A549 (cell line): ENCODE measurements at regions not wholly inside any gene's neighbourhood (a gene's known extent, or its start where the extent isn't known, plus 50 kb on each side); places are given as distances from the start of the nearest gene placed in this dataset.

ENCODE experiments used
- ATAC-seq, 2 experiments: fragments of 200-7000 bp in 1 of 2; fragments of >200 bp in 1 of 2; cut with Nextera tagmentation in 1 of 2; cut with Tn5 transposase in 1 of 2; 3 replicates each; pipeline versions ENCODE4 v1.8.0 to v1.9.1; 2018 to 2020; ENCODE audit warnings: mild to moderate bottlenecking in 1 of 2, moderate library complexity in 1 of 2
- CTCF ChIA-PET: fragments of 300-600 bp; sonication (Branson Sonifier 250); formaldehyde crosslinking; extraction: SDS; loops from one replicate; lab custom pipeline; 2021; ENCODE audit warnings: antibody characterized with exemption, inconsistent platforms; lab: Yijun Ruan, JAX
- POLR2A ChIA-PET: fragments of 350-600 bp; formaldehyde crosslinking; extraction: SDS; loops from one replicate; lab custom pipeline; 2021; ENCODE audit warnings: antibody characterized with exemption, inconsistent platforms; lab: Yijun Ruan, JAX
- DNase-seq, 2 experiments: peaks; one replicate each; pipeline versions ENCODE4 v3.0.0 to v3.0.0-alpha.2; 2011 to 2016; ENCODE audit warnings: low read depth in 1 of 2, low spot score in 1 of 2
- FAIRE-seq: peaks from 2 replicates; lab custom pipeline; 2011; peaks lifted over from hg19 to GRCh38; lab: Jason Lieb, UNC
- H3K27ac ChIP-seq, 2 experiments: fragments of >200 bp; sonication (Bioruptor Twin); formaldehyde crosslinking; 3 replicates each; pipeline ENCODE4 v1.5.1; 2016 to 2017
- H3K4me1 ChIP-seq: fragments of >200 bp; sonication (Bioruptor Twin); formaldehyde crosslinking; 3 replicates; pipeline ENCODE4 v1.6.1; 2016
- H3K4me2 ChIP-seq: fragments of >200 bp; sonication (Bioruptor Twin); formaldehyde crosslinking; 3 replicates; pipeline ENCODE4 v1.6.1; 2016
- H3K4me3 ChIP-seq: fragments of >200 bp; sonication (Bioruptor Twin); formaldehyde crosslinking; 3 replicates; pipeline ENCODE4 v1.5.1; 2016
- H3K9me3 ChIP-seq: fragments of >200 bp; sonication (Bioruptor Twin); formaldehyde crosslinking; 3 replicates; pipeline ENCODE4 v1.6.1; 2016
- CBX8 ChIP-seq: fragments of 200-600 bp; sonication (generic); IDR thresholded peaks from 2 replicates; pipeline ENCODE4 v1.6.1; 2016
- CHD2 ChIP-seq: fragments of 150-350 bp; IDR thresholded peaks from 2 replicates; pipeline ENCODE4 v1.6.1; 2014; ENCODE audit warnings: low read length; ENCODE audit not compliant: partially characterized antibody
- EHF ChIP-seq: fragments of 250-450 bp; sonication (Bioruptor Pico); IDR thresholded peaks from 2 replicates; pipeline ENCODE4 v1.5.0; 2020; ENCODE audit warnings: mild to moderate bottlenecking
- ESRRA ChIP-seq: fragments of 150-350 bp; IDR thresholded peaks from 2 replicates; pipeline ENCODE4 v1.6.1; 2014; ENCODE audit warnings: mild to moderate bottlenecking, low read length, borderline replicate concordance
- FOSB ChIP-seq: fragments of 250-450 bp; sonication (Bioruptor Pico); IDR thresholded peaks from 2 replicates; pipeline ENCODE4 v1.5.0; 2020; ENCODE audit warnings: mild to moderate bottlenecking, moderate library complexity
- GATA3 ChIP-seq: IDR thresholded peaks from 2 replicates; pipeline ENCODE4 v1.6.1; 2012; ENCODE audit warnings: borderline replicate concordance
- HEYL ChIP-seq: fragments of 250-450 bp; sonication (Bioruptor Pico); IDR thresholded peaks from 2 replicates; pipeline ENCODE4 v1.8.0; 2021; ENCODE audit warnings: mild to moderate bottlenecking, moderate library complexity
- KDM1A ChIP-seq: fragments of 200-600 bp; sonication (generic); IDR thresholded peaks from 2 replicates; pipeline ENCODE4 v1.6.1; 2016; ENCODE audit warnings: low read depth, mild to moderate bottlenecking
- MAFK ChIP-seq: fragments of 450-650 bp; IDR thresholded peaks from 2 replicates; pipeline ENCODE4 v1.6.1; 2014; ENCODE audit not compliant: partially characterized antibody
- MAZ ChIP-seq: fragments of 150-350 bp; IDR thresholded peaks from 2 replicates; pipeline ENCODE4 v1.6.1; 2014; ENCODE audit warnings: antibody characterized with exemption, low read depth, low read length, borderline replicate concordance
- NPAS2 ChIP-seq: fragments of 250-450 bp; sonication (Bioruptor Pico); IDR thresholded peaks from 2 replicates; pipeline ENCODE4 v1.8.0; 2022; ENCODE audit warnings: mild to moderate bottlenecking, moderate library complexity, borderline replicate concordance
- NR3C1 ChIP-seq: fragments of >200 bp; sonication (Bioruptor Twin); formaldehyde crosslinking; IDR thresholded peaks from 3 replicates; pipeline ENCODE4 v1.6.1; 2017
- POLR2AphosphoS2 ChIP-seq: conservative IDR thresholded peaks from 2 replicates; pipeline ENCODE4 v1.6.1; 2012; ENCODE audit warnings: low read length, improper control_type of control experiment, inconsistent platforms
- RAD21 ChIP-seq, 2 experiments: fragments of >200 bp in 1 of 2; sonication (Bioruptor Twin) in 1 of 2; formaldehyde crosslinking in 1 of 2; IDR thresholded peaks in 1 of 2; conservative IDR thresholded peaks in 1 of 2; 2 replicates in 1 of 2; 3 replicates in 1 of 2; pipeline ENCODE4 v1.6.1; 2012 to 2018; ENCODE audit warnings: inconsistent platforms in 1 of 2
- RARB ChIP-seq: fragments of 250-450 bp; sonication (Bioruptor Pico); IDR thresholded peaks from 2 replicates; pipeline ENCODE4 v1.8.0; 2021; ENCODE audit warnings: mild to moderate bottlenecking, moderate library complexity
- REST ChIP-seq: fragments of 200-600 bp; sonication (generic); IDR thresholded peaks from 2 replicates; pipeline ENCODE4 v1.6.1; 2016; ENCODE audit warnings: antibody characterized with exemption, mild to moderate bottlenecking, moderate library complexity
- RNF2 ChIP-seq: fragments of 200-600 bp; sonication (generic); IDR thresholded peaks from 2 replicates; pipeline ENCODE4 v1.6.1; 2016; ENCODE audit warnings: low read depth, mild to moderate bottlenecking, antibody characterized with exemption, moderate library complexity, borderline replicate concordance
- TP53 ChIP-seq: fragments of 250-450 bp; sonication (Bioruptor Pico); IDR thresholded peaks from 2 replicates; pipeline ENCODE4 v1.5.0; 2021; ENCODE audit warnings: mild to moderate bottlenecking, moderate library complexity
- ZNF302 ChIP-seq: fragments of 250-450 bp; sonication (Bioruptor Pico); IDR thresholded peaks from 2 replicates; pipeline ENCODE4 v1.9.0; 2021; ENCODE audit warnings: inconsistent platforms, mild to moderate bottlenecking, moderate library complexity
- WGBS: methylation state at CpG from one replicate; pipeline ENCODE4 v1.1.6; 2017; ENCODE audit errors: missing lambda C conversion rate; 5-methylcytosine and 5-hydroxymethylcytosine counted together
- TF ChIP-seq, protein P1 (sequence below): fragments of 150-350 bp; IDR thresholded peaks from 2 replicates; pipeline ENCODE4 v1.6.1; 2014; ENCODE audit warnings: low read depth, mild to moderate bottlenecking, low read length
- TF ChIP-seq, protein P2 (sequence below): IDR thresholded peaks from 2 replicates; pipeline ENCODE4 v1.6.1; 2012

- Histone ChIP-seq H3K4me2 (no peak overlapping the region), H3K27ac (no peak overlapping the region), H3K9me3 (no peaks in the 10 kb centered on the region), H3K4me3 (no peak overlapping the region), H3K4me1 (peaks cover 8% of the 10 kb centered on the region; the same call in 1 of the 3 replicates)
- ATAC-seq (no peak), DNase-seq (no peak), FAIRE-seq (no peak)
- no peak for TF ChIP-seq TP53 (CRISPR knock-in tag)
- TF ChIP-seq RARB (CRISPR knock-in tag) = no peak
- TF ChIP-seq KDM1A = no peak
- no peak for TF ChIP-seq CHD2
- TF ChIP-seq MAZ = no peak
- TF ChIP-seq, protein P1, sequence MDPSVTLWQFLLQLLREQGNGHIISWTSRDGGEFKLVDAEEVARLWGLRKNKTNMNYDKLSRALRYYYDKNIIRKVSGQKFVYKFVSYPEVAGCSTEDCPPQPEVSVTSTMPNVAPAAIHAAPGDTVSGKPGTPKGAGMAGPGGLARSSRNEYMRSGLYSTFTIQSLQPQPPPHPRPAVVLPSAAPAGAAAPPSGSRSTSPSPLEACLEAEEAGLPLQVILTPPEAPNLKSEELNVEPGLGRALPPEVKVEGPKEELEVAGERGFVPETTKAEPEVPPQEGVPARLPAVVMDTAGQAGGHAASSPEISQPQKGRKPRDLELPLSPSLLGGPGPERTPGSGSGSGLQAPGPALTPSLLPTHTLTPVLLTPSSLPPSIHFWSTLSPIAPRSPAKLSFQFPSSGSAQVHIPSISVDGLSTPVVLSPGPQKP = no peak
- no peak for TF ChIP-seq REST
- TF ChIP-seq POLR2AphosphoS2 = no peak
- TF ChIP-seq MAFK = no peak
- no peak for TF ChIP-seq NPAS2
- no peak for TF ChIP-seq EHF
- TF ChIP-seq RNF2 = no peak
- TF ChIP-seq NR3C1 = no peak
- no peak for TF ChIP-seq ESRRA
- no peak for TF ChIP-seq ZNF302 (CRISPR knock-in tag)
- TF ChIP-seq CBX8 = no peak
- TF ChIP-seq, protein P2, sequence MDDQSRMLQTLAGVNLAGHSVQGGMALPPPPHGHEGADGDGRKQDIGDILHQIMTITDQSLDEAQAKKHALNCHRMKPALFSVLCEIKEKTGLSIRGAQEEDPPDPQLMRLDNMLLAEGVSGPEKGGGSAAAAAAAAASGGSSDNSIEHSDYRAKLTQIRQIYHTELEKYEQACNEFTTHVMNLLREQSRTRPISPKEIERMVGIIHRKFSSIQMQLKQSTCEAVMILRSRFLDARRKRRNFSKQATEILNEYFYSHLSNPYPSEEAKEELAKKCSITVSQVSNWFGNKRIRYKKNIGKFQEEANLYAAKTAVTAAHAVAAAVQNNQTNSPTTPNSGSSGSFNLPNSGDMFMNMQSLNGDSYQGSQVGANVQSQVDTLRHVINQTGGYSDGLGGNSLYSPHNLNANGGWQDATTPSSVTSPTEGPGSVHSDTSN = no peak
- 81% methylated on average over 8 of the region's 8 CpGs for WGBS
- ChIA-PET POLR2A (no interaction called here), CTCF (interaction anchor here (1.8 kb wide), 1 partner anchor 12 kb away, joined by 3 read pairs; no protein-coding TSS in a partner anchor)
Measured at GRCh38 chr9:107931071-107931715, 441.6 kb upstream of the KLF4 start.

DNA sequence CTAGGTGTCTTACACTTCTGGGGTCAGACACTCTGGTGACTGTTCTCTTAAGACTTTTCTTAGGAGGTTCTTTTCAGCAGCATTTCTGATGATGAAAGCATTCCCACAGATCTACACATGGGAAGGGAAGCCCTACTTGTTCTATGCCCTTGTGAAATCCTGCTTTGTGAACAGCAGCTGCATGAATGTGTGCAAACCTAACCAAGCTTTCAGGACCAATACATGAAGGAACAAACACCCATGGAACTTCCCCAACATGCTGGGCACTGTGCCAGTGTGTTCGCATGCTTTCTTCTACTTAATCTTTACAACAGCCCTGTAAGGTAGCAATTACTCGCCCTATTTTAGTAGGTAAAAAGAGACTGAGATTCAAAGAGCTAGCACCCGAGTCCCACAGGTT is 439.9 kb upstream of the KLF4 start:
- H3K4me2 ChIP-seq = no peak overlapping the region
- ChIA-PET POLR2A (no interaction called here), CTCF (interaction anchor here (0.9 to 1.3 kb wide), 3 partner anchors 13 to 507 kb away, joined by 3 to 4 read pairs (median 3); no protein-coding TSS in a partner anchor)
- DNase-seq (no peak), ATAC-seq (no peak), FAIRE-seq (no peak)
- H3K27ac ChIP-seq = no peak overlapping the region
- H3K4me3 ChIP-seq = no peak overlapping the region
- TF ChIP-seq MAFK = no peak
- TF ChIP-seq GATA3 = no peak
- no peak for TF ChIP-seq NPAS2
- TF ChIP-seq KDM1A = no peak
- TF ChIP-seq HEYL (CRISPR knock-in tag) = no peak
- no peak for TF ChIP-seq RAD21 (conservative IDR thresholded peaks at IDR 0.05 in 1 of 2, IDR thresholded peaks at IDR 0.05 in 1 of 2)
- TF ChIP-seq FOSB (CRISPR knock-in tag) = no peak
- 84% methylated on average over 3 of the region's 3 CpGs for WGBS
- peaks cover 8% of the 10 kb centered on the region; the same call in 1 of the 3 replicates for H3K4me1 ChIP-seq
- H3K9me3 ChIP-seq = no peaks in the 10 kb centered on the region
